Ovary (tissue), 7 donors: ENCODE measurements at regions not wholly inside any gene's neighbourhood (a gene's known extent, or its start where the extent isn't known, plus 50 kb on each side); places are given as distances from the start of the nearest gene placed in this dataset.

Experiments
- DNase-seq, 5 donors: peaks; one replicate each; pipeline ENCODE4 v3.0.0-alpha.2; 2019 to 2020
- H3K27ac ChIP-seq, 2 donors: fragments of 200-600 bp; one replicate each; pipeline versions ENCODE4 v1.5.1 to v1.8.0; 2019 to 2022
- H3K27me3 ChIP-seq: fragments of 200-600 bp; one replicate; pipeline ENCODE4 v1.8.0; 2022
- H3K36me3 ChIP-seq: fragments of 200-600 bp; sonication (generic); one replicate; pipeline ENCODE4 v1.5.1; 2019
- H3K4me1 ChIP-seq: one replicate; pipeline ENCODE4 v1.8.1; 2013; ENCODE audit warnings: mild to moderate bottlenecking, moderate library complexity; ENCODE audit not compliant: insufficient read depth
- H3K4me3 ChIP-seq: fragments of 200-600 bp; sonication (generic); one replicate; pipeline ENCODE4 v1.5.1; 2017
- H3K9me3 ChIP-seq, 2 donors: fragments of 200-600 bp in 1 of 2; sonication (generic) in 1 of 2; one replicate each; pipeline versions ENCODE4 v1.5.1 to v1.8.1; 2013 to 2019; ENCODE audit warnings: mild to moderate bottlenecking in 1 of 2, moderate library complexity in 1 of 2
- EP300 ChIP-seq: sonication (generic); formaldehyde crosslinking; IDR thresholded peaks from one replicate; pipeline ENCODE4 v1.6.1; 2017; ENCODE audit warnings: antibody characterized with exemption
- POLR2A ChIP-seq: fragments of 450-650 bp; IDR thresholded peaks from one replicate; pipeline ENCODE4 v1.6.1; 2017; ENCODE audit warnings: antibody characterized with exemption, mild to moderate bottlenecking, moderate library complexity
- WGBS, 3 donors: extraction: QIAGEN DNeasy Blood & Tissue Kit in 1 of 3; methylation state at CpG; one replicate each; pipeline versions ENCODE4 v1.1.5 to v1.1.7; 2013 to 2017; 5-methylcytosine and 5-hydroxymethylcytosine counted together
- intact Hi-C, 4 donors: fragments of 100-400 bp; cut with DNase I; formaldehyde crosslinking; loops; one replicate each; pipeline versions ENCODE4 v1.11.0 to v1.15.1; 2022 to 2023
- TF ChIP-seq, protein P1 (sequence below), 3 donors: fragments of 450-650 bp in 2 of 3; fragments of 200-600 bp in 1 of 3; IDR thresholded peaks; one replicate each; pipeline versions ENCODE4 v1.5.1 to v1.8.0; 2016 to 2022; ENCODE audit warnings: antibody characterized with exemption in 3 of 3, mild to moderate bottlenecking in 1 of 3
- donor health status: DM: no; HTN: no; CAD: no; lungs with moderate emphysema.
- donor health status: DM: no; HTN: no; CAD: no.
- donor health status: Bipolar disorder and iron deficiency.
- donor health status: DM: no; HTN: no; CAD: no.
- donor health status: DM: yes; HTN: yes; CAD: no.

DNA sequence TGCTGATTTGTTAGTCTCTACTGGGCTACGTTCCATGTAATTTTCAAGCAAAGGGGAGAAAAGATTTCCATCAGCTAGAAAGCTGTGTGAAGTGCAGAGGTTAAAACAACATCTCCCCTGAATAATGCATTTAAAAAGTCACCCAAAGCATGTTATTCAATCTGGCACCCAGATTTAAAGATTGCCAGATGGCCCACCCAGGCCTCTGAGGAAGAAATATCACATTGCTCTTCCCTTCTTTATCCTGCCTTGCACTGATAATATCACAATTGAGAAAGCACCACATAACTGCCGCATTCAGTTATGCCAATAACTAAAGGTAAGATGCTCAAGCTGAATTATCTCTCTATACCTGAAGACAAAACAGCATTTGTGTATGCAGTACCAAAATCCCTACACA lies 119.4 kb upstream of the PUM3 start:
- no peak overlapping the region for H3K4me3 ChIP-seq
- no peak for DNase-seq
- 86 to 94% (median 92%) methylated on average over 2 of the region's 2 CpGs for WGBS, 3 donors
- H3K36me3 ChIP-seq = no peaks in the 10 kb centered on the region
- no peak overlapping the region for H3K27ac ChIP-seq
- no peaks in the 10 kb centered on the region for H3K27me3 ChIP-seq
- H3K4me1 ChIP-seq = no peaks in the 10 kb centered on the region
- no peak for TF ChIP-seq EP300
- TF ChIP-seq, protein P1, sequence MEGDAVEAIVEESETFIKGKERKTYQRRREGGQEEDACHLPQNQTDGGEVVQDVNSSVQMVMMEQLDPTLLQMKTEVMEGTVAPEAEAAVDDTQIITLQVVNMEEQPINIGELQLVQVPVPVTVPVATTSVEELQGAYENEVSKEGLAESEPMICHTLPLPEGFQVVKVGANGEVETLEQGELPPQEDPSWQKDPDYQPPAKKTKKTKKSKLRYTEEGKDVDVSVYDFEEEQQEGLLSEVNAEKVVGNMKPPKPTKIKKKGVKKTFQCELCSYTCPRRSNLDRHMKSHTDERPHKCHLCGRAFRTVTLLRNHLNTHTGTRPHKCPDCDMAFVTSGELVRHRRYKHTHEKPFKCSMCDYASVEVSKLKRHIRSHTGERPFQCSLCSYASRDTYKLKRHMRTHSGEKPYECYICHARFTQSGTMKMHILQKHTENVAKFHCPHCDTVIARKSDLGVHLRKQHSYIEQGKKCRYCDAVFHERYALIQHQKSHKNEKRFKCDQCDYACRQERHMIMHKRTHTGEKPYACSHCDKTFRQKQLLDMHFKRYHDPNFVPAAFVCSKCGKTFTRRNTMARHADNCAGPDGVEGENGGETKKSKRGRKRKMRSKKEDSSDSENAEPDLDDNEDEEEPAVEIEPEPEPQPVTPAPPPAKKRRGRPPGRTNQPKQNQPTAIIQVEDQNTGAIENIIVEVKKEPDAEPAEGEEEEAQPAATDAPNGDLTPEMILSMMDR (IDR thresholded peaks at IDR 0.05) = no peak
- no peak for TF ChIP-seq POLR2A
- no peaks in the 10 kb centered on the region for H3K9me3 ChIP-seq
- intact Hi-C loops = no loop called here

DNA sequence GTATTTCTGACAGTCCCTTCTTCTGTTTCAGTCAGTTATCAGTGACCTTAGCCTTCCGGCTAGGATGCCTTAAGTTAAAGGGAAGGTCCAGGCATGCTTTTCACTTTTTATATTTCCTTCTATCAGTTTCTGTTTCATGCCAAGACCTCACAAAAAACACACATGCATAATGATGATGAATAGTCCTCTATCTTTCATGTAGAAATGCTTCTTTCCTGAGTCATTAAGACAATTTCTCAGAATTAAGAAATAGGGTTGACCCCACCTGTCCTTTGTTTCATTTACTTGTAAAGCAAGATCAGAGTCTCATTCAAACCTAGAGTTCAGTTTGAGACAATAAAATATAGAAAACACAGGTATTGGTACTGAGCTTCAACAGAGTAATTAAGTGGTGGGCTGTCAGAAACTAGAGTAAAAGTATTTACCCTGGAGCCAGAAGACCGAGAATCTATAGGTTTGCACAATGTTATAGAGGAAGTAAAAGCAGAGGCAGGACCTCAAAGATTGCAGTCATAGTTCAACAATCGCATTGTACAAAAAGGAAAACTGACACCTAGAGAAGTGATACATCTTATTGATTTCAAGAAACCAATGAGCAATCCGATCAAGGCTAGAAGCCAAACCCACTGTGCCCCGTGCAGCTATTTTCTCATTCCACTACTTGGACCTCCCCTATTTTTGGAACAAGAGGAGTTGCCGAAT lies 118.7 kb upstream of the PUM3 start:
- intact Hi-C loops = no loop called here
- Histone ChIP-seq H3K27ac (no peak overlapping the region), H3K4me3 (no peak overlapping the region), H3K9me3 (no peaks in the 10 kb centered on the region), H3K4me1 (no peaks in the 10 kb centered on the region), H3K27me3 (no peaks in the 10 kb centered on the region), H3K36me3 (no peaks in the 10 kb centered on the region)
- 74 to 75% (median 75%) methylated on average over 6 of the region's 6 CpGs for WGBS, 3 donors
- DNase-seq = no peak
- TF ChIP-seq EP300 = no peak
- TF ChIP-seq, protein P1 (IDR thresholded peaks at IDR 0.05) = no peak
- no peak for TF ChIP-seq POLR2A

DNA sequence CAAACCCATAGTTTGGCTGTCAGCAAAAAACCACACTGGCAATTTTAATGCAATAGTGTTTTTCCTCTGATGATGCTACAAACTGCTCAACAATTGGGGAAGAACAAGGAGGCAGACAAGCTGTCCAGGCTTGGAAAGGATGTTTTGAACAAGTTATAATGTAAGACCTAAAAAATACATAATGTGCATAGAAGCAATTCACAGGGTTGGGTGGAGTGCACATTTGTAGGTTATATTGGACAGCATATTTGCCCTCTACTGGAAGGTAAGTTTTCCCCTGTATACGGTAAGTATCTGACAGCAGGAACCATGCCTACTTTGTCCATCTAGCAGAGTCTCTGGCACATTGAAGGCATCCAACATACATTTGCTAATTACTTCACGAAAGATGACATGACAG lies 114.3 kb upstream of the PUM3 start:
- Histone ChIP-seq H3K27ac (no peak overlapping the region), H3K4me1 (peaks cover 2% of the 10 kb centered on the region), H3K9me3 (no peaks in the 10 kb centered on the region), H3K27me3 (no peaks in the 10 kb centered on the region), H3K36me3 (no peaks in the 10 kb centered on the region), H3K4me3 (no peak overlapping the region)
- intact Hi-C loops = no loop called here
- 84 to 95% (median 87%) methylated on average over 2 of the region's 2 CpGs for WGBS, 3 donors
- DNase-seq = no peak
- TF ChIP-seq POLR2A = no peak
- no peak for TF ChIP-seq EP300
- TF ChIP-seq, protein P1 (IDR thresholded peaks at IDR 0.05) = no peak

DNA sequence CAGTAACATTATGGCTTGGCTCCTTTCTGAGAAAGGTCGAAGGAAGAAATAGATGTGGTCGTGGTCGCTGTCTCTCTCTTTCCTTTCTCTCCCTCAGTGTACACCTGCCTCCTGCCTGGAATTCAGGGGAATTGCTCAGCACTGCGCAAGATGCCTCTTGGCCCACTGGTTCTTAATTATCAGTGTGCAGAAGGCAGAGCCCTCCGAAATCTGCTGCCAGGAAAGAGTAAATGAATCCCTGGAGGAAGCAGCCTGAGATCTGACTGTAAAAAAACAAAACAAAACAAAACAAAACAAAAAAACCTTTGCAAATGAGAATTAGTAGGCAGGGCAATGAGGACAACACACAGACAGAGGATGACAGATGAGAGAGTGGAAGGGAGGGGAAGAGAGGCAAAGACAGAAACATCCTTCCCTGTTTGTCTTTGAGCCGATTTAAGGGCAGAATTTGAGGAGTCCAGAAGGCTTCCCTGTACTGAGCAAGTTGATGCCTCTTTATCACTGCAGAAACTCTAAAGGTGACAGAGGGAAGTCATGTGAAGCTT lies 113.8 kb upstream of the PUM3 start:
- H3K36me3 ChIP-seq = no peaks in the 10 kb centered on the region
- intact Hi-C loops = no loop called here
- H3K27ac ChIP-seq = no peak overlapping the region
- 35 to 41% (median 35%) methylated on average over 6 of the region's 6 CpGs for WGBS, 3 donors
- H3K4me3 ChIP-seq = no peak overlapping the region
- no peak for DNase-seq
- TF ChIP-seq EP300 (no peak), POLR2A (no peak)
- TF ChIP-seq, protein P1 (IDR thresholded peaks at IDR 0.05) = no peak
- no peaks in the 10 kb centered on the region for H3K27me3 ChIP-seq
- peaks cover 2% of the 10 kb centered on the region for H3K4me1 ChIP-seq
- H3K9me3 ChIP-seq = no peaks in the 10 kb centered on the region
